WTC11 (cell line): ENCODE measurements at regions not wholly inside any gene's neighbourhood (a gene's known extent, or its start where the extent isn't known, plus 50 kb on each side); places are given as distances from the start of the nearest gene placed in this dataset.

Source experiments
- ATAC-seq: fragments of 200-7000 bp; cut with Tn5 transposase; 2 replicates; pipeline ENCODE4 v1.10.0; 2021; ENCODE audit warnings: mild to moderate bottlenecking, moderate library complexity
- CTCF ChIA-PET: fragments of 300-600 bp; sonication (Branson Sonifier 250); formaldehyde crosslinking; loops from one replicate; lab custom pipeline; 2021; ENCODE audit warnings: antibody characterized with exemption; lab: Charles Lee
- POLR2A ChIA-PET: fragments of 350-600 bp; sonication (Branson Sonifier 250); formaldehyde crosslinking; loops from one replicate; lab custom pipeline; 2021; ENCODE audit warnings: antibody characterized with exemption; lab: Charles Lee
- DNase-seq: peaks from one replicate; pipeline ENCODE4 v3.0.0; 2021; ENCODE audit warnings: low spot score
- H3K27ac Mint-ChIP-seq: 2 replicates; pipeline ENCODE4 v1.8.0; 2021; ENCODE audit warnings: mixed read lengths
- H3K27me3 Mint-ChIP-seq: 2 replicates; pipeline ENCODE4 v1.8.0; 2021; ENCODE audit warnings: low read depth, mild to moderate bottlenecking, moderate library complexity, mixed read lengths
- H3K36me3 Mint-ChIP-seq: 2 replicates; pipeline ENCODE4 v1.8.0; 2021; ENCODE audit warnings: mixed read lengths
- H3K4me1 Mint-ChIP-seq: 2 replicates; pipeline ENCODE4 v1.8.0; 2022; ENCODE audit warnings: mixed read lengths
- H3K4me3 Mint-ChIP-seq: 2 replicates; pipeline ENCODE4 v1.8.0; 2021; ENCODE audit warnings: mild to moderate bottlenecking, moderate library complexity, mixed read lengths
- H3K9me3 Mint-ChIP-seq: 2 replicates; pipeline ENCODE4 v1.8.0; 2021; ENCODE audit warnings: mixed read lengths
- AFF4 ChIP-seq: sonication (generic); formaldehyde crosslinking; IDR thresholded peaks from 2 replicates; pipeline ENCODE4 v1.8.1; 2023; ENCODE audit warnings: mild to moderate bottlenecking, missing genetic modification reagents, borderline replicate concordance
- ATF3 ChIP-seq: sonication (generic); formaldehyde crosslinking; conservative IDR thresholded peaks from 2 replicates; pipeline ENCODE4 v1.8.1; 2022; ENCODE audit warnings: mild to moderate bottlenecking, missing genetic modification reagents
- EMX1 ChIP-seq: fragments of 250-450 bp; sonication (Bioruptor Pico); IDR thresholded peaks from 2 replicates; pipeline ENCODE4 v1.8.0; 2021; ENCODE audit warnings: mild to moderate bottlenecking
- FOXJ3 ChIP-seq: sonication (generic); formaldehyde crosslinking; IDR thresholded peaks from 2 replicates; pipeline ENCODE4 v1.9.0; 2021; ENCODE audit warnings: missing genetic modification reagents, mild to moderate bottlenecking, borderline replicate concordance
- FOXP1 ChIP-seq: sonication (generic); formaldehyde crosslinking; IDR thresholded peaks from 2 replicates; pipeline ENCODE4 v1.8.0; 2022; ENCODE audit warnings: missing genetic modification reagents, mild to moderate bottlenecking, moderate library complexity, borderline replicate concordance
- FOXP4 ChIP-seq: sonication (generic); formaldehyde crosslinking; IDR thresholded peaks from 2 replicates; pipeline ENCODE4 v1.8.0; 2022; ENCODE audit warnings: mild to moderate bottlenecking, missing genetic modification reagents
- GTF2I ChIP-seq: fragments of 250-450 bp; sonication (Bioruptor Pico); conservative IDR thresholded peaks from 2 replicates; pipeline ENCODE4 v1.4.0; 2021; ENCODE audit warnings: mild to moderate bottlenecking
- IRF1 ChIP-seq: sonication (generic); formaldehyde crosslinking; IDR thresholded peaks from 2 replicates; pipeline ENCODE4 v1.8.0; 2023; ENCODE audit warnings: missing genetic modification reagents
- JUN ChIP-seq: sonication (generic); formaldehyde crosslinking; IDR thresholded peaks from 2 replicates; pipeline ENCODE4 v1.8.0; 2023; ENCODE audit warnings: mild to moderate bottlenecking, missing genetic modification reagents
- PRDM15 ChIP-seq: sonication (generic); formaldehyde crosslinking; IDR thresholded peaks from 2 replicates; pipeline ENCODE4 v1.8.0; 2022; ENCODE audit warnings: missing genetic modification reagents
- PRRX2 ChIP-seq: fragments of 250-450 bp; sonication (Bioruptor Pico); IDR thresholded peaks from 2 replicates; pipeline ENCODE4 v1.8.0; 2021; ENCODE audit warnings: mild to moderate bottlenecking
- SMAD4 ChIP-seq: sonication (generic); formaldehyde crosslinking; IDR thresholded peaks from 2 replicates; pipeline ENCODE4 v1.8.0; 2022; ENCODE audit warnings: mild to moderate bottlenecking, missing genetic modification reagents
- TEAD1 ChIP-seq: sonication (generic); formaldehyde crosslinking; IDR thresholded peaks from 2 replicates; pipeline ENCODE4 v1.8.0; 2022; ENCODE audit warnings: mild to moderate bottlenecking, missing genetic modification reagents
- TEAD4 ChIP-seq: sonication (generic); formaldehyde crosslinking; IDR thresholded peaks from 2 replicates; pipeline ENCODE4 v1.8.0; 2022; ENCODE audit warnings: mild to moderate bottlenecking, missing genetic modification reagents
- TP53 ChIP-seq: sonication (generic); formaldehyde crosslinking; IDR thresholded peaks from 2 replicates; pipeline ENCODE4 v1.8.1; 2023; ENCODE audit warnings: mild to moderate bottlenecking, missing genetic modification reagents
- ZNF317 ChIP-seq: sonication (generic); formaldehyde crosslinking; IDR thresholded peaks from 2 replicates; pipeline ENCODE4 v1.8.1; 2023; ENCODE audit warnings: low read depth, mild to moderate bottlenecking, moderate library complexity, missing genetic modification reagents, borderline replicate concordance
- ZNF416 ChIP-seq: fragments of 250-450 bp; sonication (Bioruptor Pico); IDR thresholded peaks from 2 replicates; pipeline ENCODE4 v1.9.0; 2021; ENCODE audit warnings: mild to moderate bottlenecking, inconsistent platforms
- ZNF425 ChIP-seq: fragments of 250-450 bp; sonication (Bioruptor Pico); conservative IDR thresholded peaks from 2 replicates; pipeline ENCODE4 v1.9.0; 2021; ENCODE audit warnings: mild to moderate bottlenecking
- ZNF512 ChIP-seq: sonication (generic); formaldehyde crosslinking; IDR thresholded peaks from 2 replicates; pipeline ENCODE4 v1.8.1; 2022; ENCODE audit warnings: missing genetic modification reagents, borderline replicate concordance

GRCh38 chrX:113975441-113975840 is 608.4 kb upstream of the HTR2C start:
- ChIA-PET POLR2A (no interaction called here), CTCF (no interaction called here)
- Mint-ChIP-seq H3K36me3 (peaks cover 45% of the 10 kb centered on the region), H3K27me3 (no peaks in the 10 kb centered on the region), H3K9me3 (peaks cover 20% of the 10 kb centered on the region), H3K4me1 (peaks cover 53% of the 10 kb centered on the region), H3K4me3 (no peak overlapping the region), H3K27ac (no peak overlapping the region)
- TF ChIP-seq ATF3 (CRISPR knock-in tag), result no peak
- TF ChIP-seq ZNF512 (CRISPR knock-in tag), result no peak
- no peak for TF ChIP-seq GTF2I (CRISPR knock-in tag)
- no peak for TF ChIP-seq EMX1 (CRISPR knock-in tag)
- TF ChIP-seq SMAD4, result no peak
- TF ChIP-seq ZNF416, result no peak
- TF ChIP-seq FOXP1 (CRISPR knock-in tag), result no peak
- no peak for TF ChIP-seq ZNF317
- no peak for TF ChIP-seq TEAD1 (CRISPR knock-in tag)
- no peak for TF ChIP-seq ZNF425 (CRISPR knock-in tag)
- TF ChIP-seq TP53 (CRISPR knock-in tag), result no peak
- no peak for TF ChIP-seq FOXJ3 (CRISPR knock-in tag)
- TF ChIP-seq TEAD4 (CRISPR knock-in tag), result no peak
- TF ChIP-seq IRF1 (CRISPR knock-in tag), result no peak
- no peak for ATAC-seq
- DNase-seq, result no peak

- ChIA-PET CTCF (no interaction called here), POLR2A (no interaction called here)
- H3K27ac Mint-ChIP-seq, result no peak overlapping the region
- DNase-seq (no peak), ATAC-seq (no peak)
- H3K4me1 Mint-ChIP-seq, result peaks cover 53% of the 10 kb centered on the region
- peaks cover 19% of the 10 kb centered on the region for H3K9me3 Mint-ChIP-seq
- H3K36me3 Mint-ChIP-seq, result peaks cover 45% of the 10 kb centered on the region
- H3K27me3 Mint-ChIP-seq, result no peaks in the 10 kb centered on the region
- no peak overlapping the region for H3K4me3 Mint-ChIP-seq
- no peak for TF ChIP-seq ZNF512 (CRISPR knock-in tag)
- TF ChIP-seq JUN, result no peak
- TF ChIP-seq PRRX2 (CRISPR knock-in tag), result no peak
- TF ChIP-seq ATF3 (CRISPR knock-in tag), result no peak
- no peak for TF ChIP-seq FOXP4 (CRISPR knock-in tag)
- TF ChIP-seq TEAD4 (CRISPR knock-in tag), result no peak
- TF ChIP-seq PRDM15 (CRISPR knock-in tag), result no peak
- no peak for TF ChIP-seq ZNF416
- no peak for TF ChIP-seq AFF4 (CRISPR knock-in tag)
These were observed 609.0 kb upstream of the HTR2C start for GRCh38 chrX:113974881-113975280.
